Peyer's patch (tissue), 4 donors: ENCODE measurements at regions not wholly inside any gene's neighbourhood (a gene's known extent, or its start where the extent isn't known, plus 50 kb on each side); places are given as distances from the start of the nearest gene placed in this dataset.

Experiments
- DNase-seq, 3 donors: peaks; one replicate each; pipeline ENCODE4 v3.0.0-alpha.2; 2017 to 2019
- H3K27ac ChIP-seq, 4 donors: fragments of 200-600 bp; sonication (generic); one replicate each; pipeline ENCODE4 v1.5.1; 2016 to 2019
- H3K27me3 ChIP-seq, 2 donors: fragments of 200-600 bp; sonication (generic); one replicate each; pipeline ENCODE4 v1.5.1; 2019
- H3K36me3 ChIP-seq, 3 donors: fragments of 200-600 bp; sonication (generic); one replicate each; pipeline ENCODE4 v1.5.1; 2016 to 2019
- H3K4me1 ChIP-seq, 4 donors: fragments of 200-600 bp; sonication (generic); one replicate each; pipeline ENCODE4 v1.5.1; 2016 to 2019
- H3K4me3 ChIP-seq, 4 donors: fragments of 200-600 bp; sonication (generic); 1 replicate in 3 of 4; 2 replicates in 1 of 4; pipeline ENCODE4 v1.5.1; 2016 to 2019; ENCODE audit warnings: mild to moderate bottlenecking in 1 of 4
- H3K9me3 ChIP-seq, 4 donors: fragments of 200-600 bp; sonication (generic); one replicate each; pipeline ENCODE4 v1.5.1; 2016 to 2019; ENCODE audit warnings: mild to moderate bottlenecking in 1 of 4
- POLR2A ChIP-seq, 2 donors: fragments of 450-650 bp; IDR thresholded peaks; one replicate each; pipeline ENCODE4 v1.5.1; 2017; ENCODE audit warnings: antibody characterized with exemption in 2 of 2, mild to moderate bottlenecking in 2 of 2, moderate library complexity in 2 of 2
- TF ChIP-seq, protein P1 (sequence below), 6 experiments: fragments of 450-650 bp in 4 of 6; fragments of 200-600 bp in 2 of 6; sonication (generic) in 1 of 6; IDR thresholded peaks; one replicate each; pipeline ENCODE4 v1.5.1; 2017 to 2019; ENCODE audit warnings: antibody characterized with exemption in 6 of 6, mild to moderate bottlenecking in 3 of 6, moderate library complexity in 1 of 6

DNA sequence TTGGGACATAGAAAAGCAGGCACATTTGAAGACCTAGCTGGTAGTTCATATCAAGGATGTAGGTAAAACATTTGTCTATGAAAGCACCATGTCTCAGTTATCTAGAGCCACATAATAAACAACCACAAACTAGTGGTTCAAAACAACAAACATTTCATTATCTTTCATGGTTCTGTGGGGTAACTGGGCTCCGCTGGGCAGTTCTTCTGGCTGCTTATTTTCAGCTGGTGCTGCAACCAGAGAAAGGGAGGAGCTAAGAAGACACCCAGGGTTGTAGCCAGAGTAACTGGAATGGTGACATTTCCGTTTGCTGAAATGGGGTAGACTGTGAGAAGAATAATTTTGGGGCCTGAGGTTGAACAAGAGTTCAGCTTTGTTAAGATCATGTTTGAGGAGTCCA is 145.7 kb upstream of the SULF2 start:
- Histone ChIP-seq H3K4me3 (no peak overlapping the region), H3K27me3 (no peaks in the 10 kb centered on the region), H3K4me1 (no peaks in the 10 kb centered on the region), H3K27ac (no peak overlapping the region), H3K9me3 (no peaks in the 10 kb centered on the region), H3K36me3 (no peaks in the 10 kb centered on the region)
- no peak for DNase-seq
- TF ChIP-seq, protein P1, sequence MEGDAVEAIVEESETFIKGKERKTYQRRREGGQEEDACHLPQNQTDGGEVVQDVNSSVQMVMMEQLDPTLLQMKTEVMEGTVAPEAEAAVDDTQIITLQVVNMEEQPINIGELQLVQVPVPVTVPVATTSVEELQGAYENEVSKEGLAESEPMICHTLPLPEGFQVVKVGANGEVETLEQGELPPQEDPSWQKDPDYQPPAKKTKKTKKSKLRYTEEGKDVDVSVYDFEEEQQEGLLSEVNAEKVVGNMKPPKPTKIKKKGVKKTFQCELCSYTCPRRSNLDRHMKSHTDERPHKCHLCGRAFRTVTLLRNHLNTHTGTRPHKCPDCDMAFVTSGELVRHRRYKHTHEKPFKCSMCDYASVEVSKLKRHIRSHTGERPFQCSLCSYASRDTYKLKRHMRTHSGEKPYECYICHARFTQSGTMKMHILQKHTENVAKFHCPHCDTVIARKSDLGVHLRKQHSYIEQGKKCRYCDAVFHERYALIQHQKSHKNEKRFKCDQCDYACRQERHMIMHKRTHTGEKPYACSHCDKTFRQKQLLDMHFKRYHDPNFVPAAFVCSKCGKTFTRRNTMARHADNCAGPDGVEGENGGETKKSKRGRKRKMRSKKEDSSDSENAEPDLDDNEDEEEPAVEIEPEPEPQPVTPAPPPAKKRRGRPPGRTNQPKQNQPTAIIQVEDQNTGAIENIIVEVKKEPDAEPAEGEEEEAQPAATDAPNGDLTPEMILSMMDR (IDR thresholded peaks at IDR 0.05): no peak
- TF ChIP-seq POLR2A (IDR thresholded peaks at IDR 0.05): no peak

DNA sequence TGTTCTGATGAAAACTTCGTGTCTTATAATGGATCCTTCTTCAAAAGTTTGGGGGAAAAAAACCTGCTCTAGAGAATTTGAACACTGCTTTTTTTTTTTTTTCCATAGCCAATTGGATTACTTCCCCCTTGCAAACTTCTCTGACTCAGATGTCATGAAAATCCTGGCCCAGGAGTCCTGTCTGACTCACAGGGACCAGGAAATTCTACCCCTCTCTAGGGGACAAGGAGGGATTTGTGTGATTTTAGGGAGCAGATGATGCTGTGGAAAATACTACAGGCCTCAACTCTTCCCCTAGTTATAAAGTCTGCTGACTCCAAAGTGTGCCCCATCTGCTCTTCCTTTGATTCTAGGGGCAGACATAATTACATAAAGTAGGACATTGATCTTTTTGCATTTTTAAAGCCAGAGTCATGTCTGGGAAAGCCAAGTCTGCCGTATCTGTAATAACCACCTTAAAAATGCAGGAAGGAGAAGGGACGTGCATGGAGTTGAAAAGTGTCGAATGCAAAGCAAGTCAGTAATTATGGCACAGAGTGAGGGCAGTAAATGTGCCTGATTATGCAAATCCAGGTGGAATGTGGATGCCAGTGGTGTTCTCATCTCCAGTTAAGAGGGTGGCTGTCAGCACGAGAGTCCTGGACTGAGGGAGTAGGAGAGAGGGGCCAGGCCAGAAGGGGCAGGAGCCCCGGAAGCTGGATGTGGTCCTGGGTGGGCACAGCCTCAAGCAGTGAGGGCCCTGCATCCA is 144.3 kb upstream of the SULF2 start:
- H3K27me3 ChIP-seq: no peaks in the 10 kb centered on the region
- TF ChIP-seq, protein P1 (IDR thresholded peaks at IDR 0.05): no peak
- TF ChIP-seq POLR2A (IDR thresholded peaks at IDR 0.05): no peak
- no peaks in the 10 kb centered on the region for H3K4me1 ChIP-seq
- no peak for DNase-seq
- no peak overlapping the region for H3K27ac ChIP-seq
- H3K36me3 ChIP-seq: no peaks in the 10 kb centered on the region
- no peaks in the 10 kb centered on the region for H3K9me3 ChIP-seq
- H3K4me3 ChIP-seq: no peak overlapping the region

DNA sequence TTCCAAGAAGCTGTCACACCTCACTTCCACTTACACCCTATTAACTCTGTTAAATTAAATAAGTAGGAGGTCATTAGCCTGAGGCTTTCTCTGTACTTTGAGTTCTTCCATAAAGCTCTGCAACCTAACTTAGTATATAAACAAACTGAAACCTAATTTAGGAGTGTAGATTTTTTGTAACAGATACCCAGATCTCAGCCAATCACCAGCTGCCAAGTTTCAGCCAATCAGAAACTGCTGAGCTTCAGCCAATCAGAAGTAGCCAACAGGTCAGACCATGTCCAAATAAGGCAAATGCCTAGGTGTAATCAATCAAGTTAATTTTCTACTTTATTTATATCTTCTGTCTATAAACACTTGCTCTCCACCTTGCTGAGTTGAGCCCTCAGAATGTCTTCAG is 142.7 kb upstream of the SULF2 start:
- Histone ChIP-seq H3K36me3 (no peaks in the 10 kb centered on the region), H3K4me1 (no peaks in the 10 kb centered on the region), H3K9me3 (no peaks in the 10 kb centered on the region), H3K27ac (no peak overlapping the region), H3K4me3 (no peak overlapping the region), H3K27me3 (no peaks in the 10 kb centered on the region)
- no peak for DNase-seq
- TF ChIP-seq, protein P1 (IDR thresholded peaks at IDR 0.05): no peak
- no peak for TF ChIP-seq POLR2A (IDR thresholded peaks at IDR 0.05)

DNA sequence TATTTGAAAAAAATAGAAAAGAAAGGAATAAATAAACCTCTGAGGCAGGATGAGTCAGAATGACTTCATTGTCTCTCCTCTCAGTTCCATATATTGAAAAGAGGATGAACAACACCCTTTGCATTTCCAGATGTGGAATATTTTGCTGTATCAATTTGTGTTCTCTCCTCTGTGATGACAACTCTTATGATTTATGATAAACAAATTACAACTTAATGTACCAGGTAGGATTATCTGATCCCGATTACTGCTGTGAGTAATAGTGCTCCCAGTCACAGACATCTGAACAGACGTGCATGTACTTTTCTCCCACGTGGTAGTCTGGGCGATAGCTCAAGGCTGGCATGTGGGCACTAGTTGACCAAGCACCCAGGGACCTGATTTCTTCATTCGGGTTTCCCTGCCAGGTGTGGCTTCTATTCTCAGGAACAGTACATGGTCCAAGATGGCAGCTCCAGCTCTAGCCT is 142.1 kb upstream of the SULF2 start:
- Histone ChIP-seq H3K27ac (no peak overlapping the region), H3K4me1 (no peaks in the 10 kb centered on the region)
- TF ChIP-seq POLR2A (IDR thresholded peaks at IDR 0.05): no peak
- TF ChIP-seq, protein P1 (IDR thresholded peaks at IDR 0.05): no peak

DNA sequence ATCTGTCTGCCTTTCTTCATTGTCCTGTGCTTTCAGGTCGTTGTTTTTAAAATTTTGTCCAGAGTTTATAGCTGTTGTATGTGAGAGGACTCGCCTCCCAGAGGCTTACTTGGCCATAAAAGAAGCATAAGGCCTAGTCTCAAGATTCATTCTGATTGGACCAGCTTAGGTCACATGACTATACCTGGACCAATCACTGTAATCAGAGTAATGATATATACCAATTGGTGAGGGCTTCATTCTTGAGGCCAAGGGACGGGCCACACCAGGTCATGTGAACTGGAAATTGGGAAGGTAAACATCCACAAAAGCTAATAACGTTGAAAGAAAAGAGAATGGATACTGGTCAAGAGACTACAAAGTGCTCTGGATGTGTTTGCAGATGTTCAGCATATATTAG is 141.4 kb upstream of the SULF2 start:
- no peak for DNase-seq
- Histone ChIP-seq H3K4me3 (no peak overlapping the region), H3K36me3 (no peaks in the 10 kb centered on the region), H3K4me1 (no peaks in the 10 kb centered on the region), H3K9me3 (no peaks in the 10 kb centered on the region), H3K27ac (no peak overlapping the region), H3K27me3 (no peaks in the 10 kb centered on the region)
- TF ChIP-seq, protein P1 (IDR thresholded peaks at IDR 0.05): no peak
- TF ChIP-seq POLR2A (IDR thresholded peaks at IDR 0.05): no peak

More for the DNA sequence above, 142.1 kb upstream of the SULF2 start:
- no peaks in the 10 kb centered on the region for H3K36me3 ChIP-seq
- H3K4me3 ChIP-seq: no peak overlapping the region
- H3K9me3 ChIP-seq: no peaks in the 10 kb centered on the region
- DNase-seq: no peak
- no peaks in the 10 kb centered on the region for H3K27me3 ChIP-seq
